HEK293T (cell line): ENCODE measurements at regions not wholly inside any gene's neighbourhood (a gene's known extent, or its start where the extent isn't known, plus 50 kb on each side); places are given as distances from the start of the nearest gene placed in this dataset.

Experiments
- CTCF ChIA-PET: fragments of 350-600 bp; formaldehyde crosslinking; extraction: SDS; loops from one replicate; lab custom pipeline; 2021; ENCODE audit warnings: antibody characterized with exemption, inconsistent platforms; lab: Yijun Ruan, JAX
- POLR2A ChIA-PET: fragments of 350-600 bp; formaldehyde crosslinking; extraction: SDS; loops from one replicate; lab custom pipeline; 2020; ENCODE audit warnings: antibody characterized with exemption, inconsistent platforms; lab: Yijun Ruan, JAX
- DNase-seq: peaks from one replicate; pipeline ENCODE4 v3.0.0; 2012; ENCODE audit warnings: mixed read lengths; ENCODE audit errors: extremely low spot score
- ARNT ChIP-seq: fragments of 450-650 bp; IDR thresholded peaks from 2 replicates; pipeline ENCODE4 v1.6.1; 2017; ENCODE audit warnings: mild to moderate bottlenecking
- BHLHE40 ChIP-seq: fragments of 450-650 bp; IDR thresholded peaks from 2 replicates; pipeline ENCODE4 v1.6.1; 2016; ENCODE audit warnings: mild to moderate bottlenecking, moderate library complexity, borderline replicate concordance
- CTBP1 ChIP-seq: fragments of 450-650 bp; IDR thresholded peaks from 2 replicates; pipeline ENCODE4 v1.6.1; 2016; ENCODE audit warnings: borderline replicate concordance
- ELF4 ChIP-seq: fragments of 450-650 bp; IDR thresholded peaks from 2 replicates; pipeline ENCODE4 v1.6.1; 2017; ENCODE audit warnings: antibody characterized with exemption
- FOXA1 ChIP-seq: fragments of 450-650 bp; IDR thresholded peaks from 2 replicates; pipeline ENCODE4 v1.6.1; 2016; ENCODE audit warnings: mild to moderate bottlenecking
- FOXK2 ChIP-seq: fragments of 450-650 bp; IDR thresholded peaks from 2 replicates; pipeline ENCODE4 v1.6.1; 2016; ENCODE audit warnings: mild to moderate bottlenecking
- FOXM1 ChIP-seq: fragments of 450-650 bp; IDR thresholded peaks from 2 replicates; pipeline ENCODE4 v1.6.1; 2017; ENCODE audit warnings: mild to moderate bottlenecking, borderline replicate concordance
- HDGF ChIP-seq: fragments of 450-650 bp; IDR thresholded peaks from 2 replicates; pipeline ENCODE4 v1.6.1; 2017; ENCODE audit warnings: antibody characterized with exemption, borderline replicate concordance
- L3MBTL2 ChIP-seq: fragments of 450-650 bp; conservative IDR thresholded peaks from 2 replicates; pipeline ENCODE4 v1.6.1; 2016; ENCODE audit warnings: mild to moderate bottlenecking
- LEF1 ChIP-seq: fragments of 450-650 bp; IDR thresholded peaks from 2 replicates; pipeline ENCODE4 v1.6.1; 2017; ENCODE audit warnings: mild to moderate bottlenecking, borderline replicate concordance
- NFRKB ChIP-seq: fragments of 450-650 bp; IDR thresholded peaks from 2 replicates; pipeline ENCODE4 v1.6.1; 2016; ENCODE audit warnings: mild to moderate bottlenecking, moderate library complexity
- SP1 ChIP-seq: fragments of 450-650 bp; IDR thresholded peaks from 2 replicates; pipeline ENCODE4 v1.6.1; 2017
- SUZ12 ChIP-seq: fragments of 450-650 bp; IDR thresholded peaks from 2 replicates; pipeline ENCODE4 v1.6.1; 2016; ENCODE audit warnings: mild to moderate bottlenecking
- TARDBP ChIP-seq: fragments of 450-650 bp; IDR thresholded peaks from 2 replicates; pipeline ENCODE4 v1.6.1; 2016
- ZNF384 ChIP-seq: fragments of 450-650 bp; IDR thresholded peaks from 2 replicates; pipeline ENCODE4 v1.6.1; 2016
- TF ChIP-seq, protein P1 (sequence below): fragments of 450-650 bp; IDR thresholded peaks from 2 replicates; pipeline ENCODE4 v1.6.1; 2016

DNA sequence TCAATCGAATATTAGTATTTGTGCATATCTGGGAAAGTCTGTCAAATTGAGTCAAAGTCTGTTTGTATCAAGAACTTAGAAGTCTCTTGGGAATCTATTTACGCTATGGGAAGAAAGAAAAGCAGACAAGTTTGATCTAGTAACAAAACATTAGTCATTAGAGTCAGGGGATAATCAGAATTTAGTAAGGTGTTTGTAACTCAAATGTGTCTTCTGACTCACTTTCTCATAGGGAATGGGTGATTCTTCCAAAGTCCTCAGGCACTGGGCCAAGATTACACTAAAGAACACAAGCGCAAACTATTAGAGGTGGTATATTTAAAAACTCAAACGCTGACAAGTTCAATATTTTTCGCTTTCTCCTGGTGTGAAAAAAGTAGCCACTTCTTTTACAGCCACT lies 926.5 kb downstream of the PDHA2 start:
- no peak for TF ChIP-seq NFRKB
- no peak for TF ChIP-seq ARNT
- TF ChIP-seq, protein P1, sequence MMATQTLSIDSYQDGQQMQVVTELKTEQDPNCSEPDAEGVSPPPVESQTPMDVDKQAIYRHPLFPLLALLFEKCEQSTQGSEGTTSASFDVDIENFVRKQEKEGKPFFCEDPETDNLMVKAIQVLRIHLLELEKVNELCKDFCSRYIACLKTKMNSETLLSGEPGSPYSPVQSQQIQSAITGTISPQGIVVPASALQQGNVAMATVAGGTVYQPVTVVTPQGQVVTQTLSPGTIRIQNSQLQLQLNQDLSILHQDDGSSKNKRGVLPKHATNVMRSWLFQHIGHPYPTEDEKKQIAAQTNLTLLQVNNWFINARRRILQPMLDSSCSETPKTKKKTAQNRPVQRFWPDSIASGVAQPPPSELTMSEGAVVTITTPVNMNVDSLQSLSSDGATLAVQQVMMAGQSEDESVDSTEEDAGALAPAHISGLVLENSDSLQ = no peak
- TF ChIP-seq FOXM1 = no peak
- no peak for TF ChIP-seq FOXA1
- no peak for TF ChIP-seq ELF4
- no peak for TF ChIP-seq FOXK2
- TF ChIP-seq L3MBTL2 = no peak
- TF ChIP-seq HDGF = no peak
- no peak for TF ChIP-seq BHLHE40
- TF ChIP-seq ZNF384 = no peak
- TF ChIP-seq CTBP1 = no peak
- no peak for TF ChIP-seq TARDBP
- no peak for TF ChIP-seq SUZ12
- TF ChIP-seq SP1 = no peak
- TF ChIP-seq LEF1 = no peak
- ChIA-PET POLR2A (no interaction called here), CTCF (no interaction called here)
- no peak for DNase-seq

- CTCF ChIA-PET = no interaction called here
- DNase-seq = no peak
- POLR2A ChIA-PET = no interaction called here
- TF ChIP-seq ELF4 = no peak
Observed at GRCh38 chr4:96767815-96768480, 928.1 kb downstream of the PDHA2 start.

DNA sequence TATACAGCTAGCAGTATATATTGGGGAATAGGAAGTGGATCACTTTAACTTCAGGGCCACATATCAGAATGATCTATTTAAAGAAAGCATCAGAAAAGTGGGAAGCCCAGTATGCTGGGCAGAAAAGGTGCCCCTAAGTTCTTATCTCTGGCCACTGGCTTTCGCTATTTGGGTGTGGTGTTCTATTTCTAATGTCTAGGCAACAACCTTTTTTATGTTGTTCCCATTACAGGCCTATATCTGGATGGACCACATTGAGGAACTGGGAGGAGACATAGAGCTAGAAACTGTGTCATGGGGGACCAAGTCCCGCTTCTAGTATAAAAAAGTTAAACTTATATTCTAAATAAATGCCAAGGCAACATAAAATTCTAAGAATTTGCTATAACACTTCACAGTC lies 935.6 kb downstream of the PDHA2 start:
- no peak for DNase-seq
- TF ChIP-seq, protein P1 = no peak
- no peak for TF ChIP-seq L3MBTL2
- TF ChIP-seq FOXM1 = no peak
- no peak for TF ChIP-seq BHLHE40
- TF ChIP-seq HDGF = no peak
- TF ChIP-seq CTBP1 = no peak
- TF ChIP-seq LEF1 = no peak
- no peak for TF ChIP-seq SP1
- no peak for TF ChIP-seq NFRKB
- TF ChIP-seq ELF4 = no peak
- no peak for TF ChIP-seq TARDBP
- TF ChIP-seq SUZ12 = no peak
- TF ChIP-seq ARNT = no peak
- no peak for TF ChIP-seq FOXK2
- CTCF ChIA-PET = no interaction called here
- POLR2A ChIA-PET = no interaction called here

DNA sequence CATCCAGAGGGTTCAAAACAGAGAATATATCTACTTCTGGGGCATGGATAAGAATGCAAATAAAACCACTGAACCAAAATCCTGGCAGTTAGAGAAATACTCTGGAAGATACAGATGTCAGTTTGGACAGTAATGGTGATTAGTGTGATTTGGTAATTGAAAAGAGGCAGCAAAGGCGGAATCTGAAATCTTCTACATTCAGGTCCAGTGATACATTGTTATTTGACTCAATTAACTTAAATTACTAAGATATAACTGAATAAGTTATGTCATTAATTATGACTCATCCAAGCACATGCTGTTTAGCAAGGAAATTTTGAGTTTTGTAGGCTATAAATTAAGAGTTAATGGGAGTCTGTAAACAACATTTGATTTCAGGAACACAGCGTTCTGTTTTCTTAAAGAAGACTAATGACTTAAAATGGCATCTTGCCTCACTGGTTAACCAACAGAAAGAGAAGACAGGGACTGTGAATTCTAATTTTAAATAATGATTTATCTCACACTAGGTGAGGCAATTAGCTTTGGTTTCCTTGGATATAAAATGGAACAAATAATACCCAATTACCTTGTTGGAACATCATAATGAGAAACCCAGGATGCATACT lies 937.1 kb downstream of the PDHA2 start:
- no peak for DNase-seq
- no peak for TF ChIP-seq FOXA1
- no peak for TF ChIP-seq ELF4
- POLR2A ChIA-PET = no interaction called here
- CTCF ChIA-PET = no interaction called here

DNA sequence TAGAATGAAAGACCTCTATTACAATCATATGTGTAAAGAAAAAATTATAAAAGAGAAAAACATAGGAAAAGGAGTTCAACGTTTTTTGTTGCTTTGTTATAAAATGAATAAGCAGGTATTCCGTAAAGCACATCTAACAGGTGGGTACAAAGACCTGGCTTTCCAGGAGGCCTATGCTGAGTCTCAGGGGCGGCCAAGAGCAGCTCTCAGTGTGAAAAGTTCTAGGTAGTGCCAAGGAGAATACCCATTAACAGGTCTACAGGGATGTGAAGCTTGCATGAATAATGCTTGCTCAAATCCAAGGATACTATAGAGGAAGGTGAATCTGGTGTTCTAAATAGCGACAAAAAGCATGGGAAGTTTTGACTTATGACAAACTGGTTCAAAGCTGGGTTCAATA lies 944.4 kb downstream of the PDHA2 start:
- POLR2A ChIA-PET = no interaction called here
- TF ChIP-seq NFRKB (no peak), TARDBP (no peak), FOXK2 (no peak)
- CTCF ChIA-PET = no interaction called here
- DNase-seq = no peak

DNA sequence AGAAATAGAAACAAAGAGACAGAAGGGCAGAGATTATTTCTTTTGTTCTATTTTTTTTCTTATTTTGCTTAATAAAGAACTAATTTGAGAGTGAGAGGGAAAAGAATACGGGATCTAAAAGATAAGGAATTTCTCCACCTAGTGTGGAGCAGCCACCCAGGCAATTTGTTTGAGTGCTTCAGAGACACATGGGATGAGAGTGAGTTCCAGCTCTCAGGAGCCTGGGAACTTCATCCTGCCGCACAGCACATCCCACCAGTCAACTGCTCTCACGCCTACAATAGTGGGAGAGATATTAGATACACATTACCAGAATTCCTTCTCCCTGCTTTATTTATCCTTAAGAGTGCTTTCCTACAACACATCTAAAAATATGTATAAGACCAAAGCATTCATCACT lies 946.4 kb downstream of the PDHA2 start:
- TF ChIP-seq FOXM1 (no peak), LEF1 (no peak), FOXA1 (no peak), ELF4 (no peak), TARDBP (no peak)
- ChIA-PET POLR2A (no interaction called here), CTCF (no interaction called here)
- no peak for DNase-seq

GRCh38 chr4:96787766-96788165 lies 947.9 kb downstream of the PDHA2 start:
- CTCF ChIA-PET = no interaction called here
- POLR2A ChIA-PET = no interaction called here
- TF ChIP-seq ZNF384 (no peak), ARNT (no peak)
- DNase-seq = no peak

GRCh38 chr4:96809563-96809962 lies 969.7 kb downstream of the PDHA2 start:
- DNase-seq = no peak
- TF ChIP-seq FOXA1 = no peak
- no peak for TF ChIP-seq BHLHE40
- no peak for TF ChIP-seq L3MBTL2
- TF ChIP-seq HDGF = no peak
- no peak for TF ChIP-seq TARDBP
- TF ChIP-seq, protein P1 = no peak
- TF ChIP-seq ELF4 = no peak
- no peak for TF ChIP-seq CTBP1
- POLR2A ChIA-PET = no interaction called here
- CTCF ChIA-PET = no interaction called here
